ENCODE measurements at regions not wholly inside any gene's neighbourhood (a gene's known extent, or its start where the extent isn't known, plus 50 kb on each side); places are given as distances from the start of the nearest gene placed in this dataset.

DNA sequence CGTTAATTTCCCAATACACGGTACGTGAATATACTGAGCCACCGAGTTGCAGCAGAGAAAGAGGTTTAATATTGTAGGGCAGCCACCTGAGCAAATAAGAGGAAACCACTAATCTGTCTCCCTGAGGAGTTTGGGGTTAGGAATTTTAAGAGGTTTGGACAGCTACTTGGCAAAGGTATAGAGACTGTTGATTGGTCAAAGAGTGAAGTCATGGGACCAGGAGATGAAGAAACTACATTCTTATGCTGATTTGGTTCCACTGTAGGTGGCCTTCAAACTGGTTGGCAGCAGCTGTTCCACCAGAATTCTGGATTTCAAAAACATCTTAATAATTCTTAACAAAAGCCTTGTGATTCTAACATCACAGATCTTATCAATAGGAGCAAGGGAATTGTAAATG, 485.4 kb upstream of the PRMT6 start:
- H3K27ac ChIP-seq (ENCODE audit: low read depth, low read length, poor library complexity, severe bottlenecking) = no peak overlapping the region
- H3K4me3 ChIP-seq (ENCODE audit: low read depth, low read length, poor library complexity, severe bottlenecking) = no peak overlapping the region
- intact Hi-C loops (cut with micrococcal nuclease; ENCODE audit: unreplicated experiment) = no loop called here
- DNase-seq (ENCODE audit: low spot score) = peak; percentile 6
- ChIA-PET CTCF (no interaction called here), POLR2A (ENCODE audit: low non-redundant PET) (no interaction called here)
- BruUV-seq (replicated peaks) = no TSS peak
- no peak for TF ChIP-seq EZH2 (IDR thresholded peaks at IDR 0.05; ENCODE audit: borderline replicate concordance, low read depth, low read length, poor library complexity, severe bottlenecking)
- TF ChIP-seq, protein P1, sequence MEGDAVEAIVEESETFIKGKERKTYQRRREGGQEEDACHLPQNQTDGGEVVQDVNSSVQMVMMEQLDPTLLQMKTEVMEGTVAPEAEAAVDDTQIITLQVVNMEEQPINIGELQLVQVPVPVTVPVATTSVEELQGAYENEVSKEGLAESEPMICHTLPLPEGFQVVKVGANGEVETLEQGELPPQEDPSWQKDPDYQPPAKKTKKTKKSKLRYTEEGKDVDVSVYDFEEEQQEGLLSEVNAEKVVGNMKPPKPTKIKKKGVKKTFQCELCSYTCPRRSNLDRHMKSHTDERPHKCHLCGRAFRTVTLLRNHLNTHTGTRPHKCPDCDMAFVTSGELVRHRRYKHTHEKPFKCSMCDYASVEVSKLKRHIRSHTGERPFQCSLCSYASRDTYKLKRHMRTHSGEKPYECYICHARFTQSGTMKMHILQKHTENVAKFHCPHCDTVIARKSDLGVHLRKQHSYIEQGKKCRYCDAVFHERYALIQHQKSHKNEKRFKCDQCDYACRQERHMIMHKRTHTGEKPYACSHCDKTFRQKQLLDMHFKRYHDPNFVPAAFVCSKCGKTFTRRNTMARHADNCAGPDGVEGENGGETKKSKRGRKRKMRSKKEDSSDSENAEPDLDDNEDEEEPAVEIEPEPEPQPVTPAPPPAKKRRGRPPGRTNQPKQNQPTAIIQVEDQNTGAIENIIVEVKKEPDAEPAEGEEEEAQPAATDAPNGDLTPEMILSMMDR (conservative IDR thresholded peaks at IDR 0.05; ENCODE audit: low read depth, low read length) = no peak
- H3K4me1 ChIP-seq (ENCODE audit: insufficient read depth, low read length, poor library complexity, severe bottlenecking) = peaks cover 8% of the 10 kb centered on the region
- H3K36me3 ChIP-seq (ENCODE audit: insufficient read depth, low read length, poor library complexity, severe bottlenecking) = no peaks in the 10 kb centered on the region
- no peaks in the 10 kb centered on the region for H3K27me3 ChIP-seq (replicated peaks; ENCODE audit: insufficient read depth, low read depth, low read length, poor library complexity)
- no peaks in the 10 kb centered on the region for H3K9me3 ChIP-seq (ENCODE audit: low read depth, low read length, poor library complexity, severe bottlenecking)

- CTCF ChIA-PET = no interaction called here
- no peak for DNase-seq (ENCODE audit: low spot score)
- H3K36me3 ChIP-seq (ENCODE audit: insufficient read depth, low read length, poor library complexity, severe bottlenecking) = no peaks in the 10 kb centered on the region
- POLR2A ChIA-PET (ENCODE audit: low non-redundant PET) = no interaction called here
- H3K4me3 ChIP-seq (ENCODE audit: low read depth, low read length, poor library complexity, severe bottlenecking) = no peak overlapping the region
- TF ChIP-seq, protein P1 (conservative IDR thresholded peaks at IDR 0.05; ENCODE audit: low read depth, low read length) = no peak
- TF ChIP-seq EZH2 (IDR thresholded peaks at IDR 0.05; ENCODE audit: borderline replicate concordance, low read depth, low read length, poor library complexity, severe bottlenecking) = no peak
- intact Hi-C loops (cut with micrococcal nuclease; ENCODE audit: unreplicated experiment) = no loop called here
- H3K9me3 ChIP-seq (ENCODE audit: low read depth, low read length, poor library complexity, severe bottlenecking) = peaks cover 4% of the 10 kb centered on the region
- no TSS peak for BruUV-seq (replicated peaks)
- H3K4me1 ChIP-seq (ENCODE audit: insufficient read depth, low read length, poor library complexity, severe bottlenecking) = no peaks in the 10 kb centered on the region
- H3K27ac ChIP-seq (ENCODE audit: low read depth, low read length, poor library complexity, severe bottlenecking) = no peak overlapping the region
- H3K27me3 ChIP-seq (replicated peaks; ENCODE audit: insufficient read depth, low read depth, low read length, poor library complexity) = no peaks in the 10 kb centered on the region
Observed at GRCh38 chr1:106584107-106584506, 472.4 kb upstream of the PRMT6 start.

DNA sequence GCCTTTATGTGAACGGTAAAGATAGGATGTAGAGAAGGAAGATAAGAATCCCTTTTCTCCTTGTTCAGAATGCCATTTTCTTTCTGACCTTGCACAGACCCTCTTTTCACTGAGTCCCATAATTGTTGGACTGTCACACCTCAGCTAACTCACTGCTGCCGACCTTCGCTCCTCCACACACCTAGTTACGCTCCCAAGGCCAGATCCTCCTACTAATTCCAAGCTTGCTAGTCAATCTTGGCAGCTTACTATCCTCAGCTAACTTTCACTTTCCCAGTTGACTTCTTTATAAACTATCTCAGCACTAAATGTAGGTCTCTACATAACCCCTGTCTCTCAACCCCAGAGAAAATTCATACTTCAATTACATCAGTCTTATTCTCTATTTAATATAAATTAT, 471.8 kb upstream of the PRMT6 start:
- TF ChIP-seq, protein P1 (conservative IDR thresholded peaks at IDR 0.05; ENCODE audit: low read depth, low read length) = no peak
- TF ChIP-seq EZH2 (IDR thresholded peaks at IDR 0.05; ENCODE audit: borderline replicate concordance, low read depth, low read length, poor library complexity, severe bottlenecking) = no peak
- H3K4me1 ChIP-seq (ENCODE audit: insufficient read depth, low read length, poor library complexity, severe bottlenecking) = no peaks in the 10 kb centered on the region
- no peak overlapping the region for H3K4me3 ChIP-seq (ENCODE audit: low read depth, low read length, poor library complexity, severe bottlenecking)
- DNase-seq (ENCODE audit: low spot score) = no peak
- H3K9me3 ChIP-seq (ENCODE audit: low read depth, low read length, poor library complexity, severe bottlenecking) = peaks cover 4% of the 10 kb centered on the region
- CTCF ChIA-PET = no interaction called here
- BruUV-seq (replicated peaks) = no TSS peak
- H3K27me3 ChIP-seq (replicated peaks; ENCODE audit: insufficient read depth, low read depth, low read length, poor library complexity) = no peaks in the 10 kb centered on the region
- intact Hi-C loops (cut with micrococcal nuclease; ENCODE audit: unreplicated experiment) = no loop called here
- H3K36me3 ChIP-seq (ENCODE audit: insufficient read depth, low read length, poor library complexity, severe bottlenecking) = no peaks in the 10 kb centered on the region
- POLR2A ChIA-PET (ENCODE audit: low non-redundant PET) = no interaction called here
- H3K27ac ChIP-seq (ENCODE audit: low read depth, low read length, poor library complexity, severe bottlenecking) = no peak overlapping the region

All from A673 (cell line).